Spleen (tissue), 11 donors: ENCODE measurements at regions not wholly inside any gene's neighbourhood (a gene's known extent, or its start where the extent isn't known, plus 50 kb on each side); places are given as distances from the start of the nearest gene placed in this dataset.

ENCODE experiments used
- DNase-seq: peaks from one replicate; pipeline ENCODE4 v3.0.0-alpha.2; 2020
- H3K27ac ChIP-seq, 8 donors: fragments of 200-600 bp; sonication (generic) in 7 of 8; 1 replicate in 4 of 8; 2 replicates in 4 of 8; pipeline versions ENCODE4 v1.5.0 to v1.8.0; 2016 to 2021; ENCODE audit warnings: inconsistent platforms in 4 of 8, mild to moderate bottlenecking in 4 of 8, moderate library complexity in 1 of 8
- H3K27me3 ChIP-seq, 7 donors: fragments of 200-600 bp; sonication (generic) in 6 of 7; replicated peaks in 1 of 7; 1 replicate in 4 of 7; 2 replicates in 3 of 7; pipeline versions ENCODE4 v1.5.0 to v1.8.0; 2016 to 2021; ENCODE audit warnings: inconsistent platforms in 3 of 7, mild to moderate bottlenecking in 1 of 7
- H3K36me3 ChIP-seq, 6 donors: fragments of 200-600 bp; sonication (generic) in 5 of 6; 1 replicate in 4 of 6; 2 replicates in 2 of 6; pipeline versions ENCODE4 v1.5.0 to v1.8.0; 2016 to 2021; ENCODE audit warnings: inconsistent platforms in 2 of 6
- H3K4me1 ChIP-seq, 6 donors: fragments of 200-600 bp; sonication (generic) in 5 of 6; 1 replicate in 3 of 6; 2 replicates in 3 of 6; pipeline versions ENCODE4 v1.5.0 to v1.8.0; 2016 to 2021; ENCODE audit warnings: inconsistent platforms in 3 of 6
- H3K4me3 ChIP-seq, 8 donors: fragments of 200-600 bp; sonication (generic) in 7 of 8; 1 replicate in 4 of 8; 2 replicates in 4 of 8; pipeline versions ENCODE4 v1.5.0 to v1.8.0; 2016 to 2021; ENCODE audit warnings: inconsistent platforms in 4 of 8, mild to moderate bottlenecking in 4 of 8, moderate library complexity in 2 of 8
- H3K9me3 ChIP-seq, 8 donors: fragments of 200-600 bp; sonication (generic) in 7 of 8; 1 replicate in 4 of 8; 2 replicates in 4 of 8; pipeline versions ENCODE4 v1.5.0 to v1.8.0; 2016 to 2021; ENCODE audit warnings: inconsistent platforms in 4 of 8
- POLR2A ChIP-seq, 3 donors: fragments of 450-650 bp; IDR thresholded peaks; one replicate each; pipeline ENCODE4 v1.5.1; 2017; ENCODE audit warnings: antibody characterized with exemption in 3 of 3, mild to moderate bottlenecking in 1 of 3
- POLR2AphosphoS5 ChIP-seq, 3 donors: sonication (generic); formaldehyde crosslinking; IDR thresholded peaks; one replicate each; pipeline ENCODE4 v1.5.1; 2017; ENCODE audit warnings: antibody characterized with exemption in 3 of 3
- WGBS, 5 donors: extraction: QIAGEN DNeasy Blood & Tissue Kit in 3 of 5; methylation state at CpG; one replicate each; pipeline versions ENCODE4 v1.1.5 to v1.1.7; 2013 to 2018; 5-methylcytosine and 5-hydroxymethylcytosine counted together
- intact Hi-C: fragments of 100-400 bp; cut with DNase I; formaldehyde crosslinking; loops from one replicate; pipeline ENCODE4 v1.15.0; 2023; ENCODE audit warnings: low total_unique reads
- TF ChIP-seq, protein P1 (sequence below), 11 experiments: fragments of 200-600 bp in 7 of 11; fragments of 450-650 bp in 4 of 11; sonication (generic) in 4 of 11; IDR thresholded peaks in 8 of 11; conservative IDR thresholded peaks in 3 of 11; 1 replicate in 7 of 11; 2 replicates in 4 of 11; pipeline versions ENCODE4 v1.4.0 to v1.8.0; 2016 to 2021; ENCODE audit warnings: antibody characterized with exemption in 11 of 11, inconsistent platforms in 4 of 11, mild to moderate bottlenecking in 1 of 11
- donor health status: healthy with polysubstance abuse.
- donor health status: DM: no; HTN: no; CAD: no; lungs with moderate emphysema.
- donor health status: DM: no; HTN: no; CAD: no.
- donor health status: Bipolar disorder and iron deficiency.
- donor health status: healthy.
- donor health status: DM: no; HTN: no; CAD: no.
- donor health status: DM: yes; HTN: yes; CAD: no.

GRCh38 chr10:36479073-36479472 lies 646.3 kb upstream of the ANKRD30A start:
- Histone ChIP-seq H3K36me3 (no peaks in the 10 kb centered on the region), H3K27me3 (no peaks in the 10 kb centered on the region), H3K4me3 (no peak overlapping the region), H3K4me1 (no peaks in the 10 kb centered on the region), H3K27ac (no peak overlapping the region), H3K9me3 (peaks cover 0 to 23% (median 13%) of the 10 kb centered on the region in 8 donors)
- no peak for DNase-seq
- TF ChIP-seq POLR2A (IDR thresholded peaks at IDR 0.05), result no peak
- TF ChIP-seq, protein P1, sequence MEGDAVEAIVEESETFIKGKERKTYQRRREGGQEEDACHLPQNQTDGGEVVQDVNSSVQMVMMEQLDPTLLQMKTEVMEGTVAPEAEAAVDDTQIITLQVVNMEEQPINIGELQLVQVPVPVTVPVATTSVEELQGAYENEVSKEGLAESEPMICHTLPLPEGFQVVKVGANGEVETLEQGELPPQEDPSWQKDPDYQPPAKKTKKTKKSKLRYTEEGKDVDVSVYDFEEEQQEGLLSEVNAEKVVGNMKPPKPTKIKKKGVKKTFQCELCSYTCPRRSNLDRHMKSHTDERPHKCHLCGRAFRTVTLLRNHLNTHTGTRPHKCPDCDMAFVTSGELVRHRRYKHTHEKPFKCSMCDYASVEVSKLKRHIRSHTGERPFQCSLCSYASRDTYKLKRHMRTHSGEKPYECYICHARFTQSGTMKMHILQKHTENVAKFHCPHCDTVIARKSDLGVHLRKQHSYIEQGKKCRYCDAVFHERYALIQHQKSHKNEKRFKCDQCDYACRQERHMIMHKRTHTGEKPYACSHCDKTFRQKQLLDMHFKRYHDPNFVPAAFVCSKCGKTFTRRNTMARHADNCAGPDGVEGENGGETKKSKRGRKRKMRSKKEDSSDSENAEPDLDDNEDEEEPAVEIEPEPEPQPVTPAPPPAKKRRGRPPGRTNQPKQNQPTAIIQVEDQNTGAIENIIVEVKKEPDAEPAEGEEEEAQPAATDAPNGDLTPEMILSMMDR (IDR thresholded peaks at IDR 0.05 in 8 of 11, conservative IDR thresholded peaks at IDR 0.05 in 3 of 11), result no peak
- no peak for TF ChIP-seq POLR2AphosphoS5 (IDR thresholded peaks at IDR 0.05)
- intact Hi-C loops, result no loop called here

GRCh38 chr10:36476399-36476798 lies 649.0 kb upstream of the ANKRD30A start:
- H3K36me3 ChIP-seq, result no peaks in the 10 kb centered on the region
- DNase-seq, result no peak
- intact Hi-C loops, result no loop called here
- H3K27me3 ChIP-seq, result no peaks in the 10 kb centered on the region
- TF ChIP-seq POLR2A (IDR thresholded peaks at IDR 0.05) (no peak), POLR2AphosphoS5 (IDR thresholded peaks at IDR 0.05) (no peak)
- TF ChIP-seq, protein P1 (IDR thresholded peaks at IDR 0.05 in 8 of 11, conservative IDR thresholded peaks at IDR 0.05 in 3 of 11), result no peak
- no peaks in the 10 kb centered on the region for H3K4me1 ChIP-seq
- no peak overlapping the region for H3K27ac ChIP-seq
- H3K9me3 ChIP-seq, result peaks cover 0 to 5% (median 1%) of the 10 kb centered on the region in 8 donors
- 88 to 97% (median 89%) methylated on average over 5 of the region's 5 CpGs for WGBS, 5 donors
- no peak overlapping the region for H3K4me3 ChIP-seq

DNA sequence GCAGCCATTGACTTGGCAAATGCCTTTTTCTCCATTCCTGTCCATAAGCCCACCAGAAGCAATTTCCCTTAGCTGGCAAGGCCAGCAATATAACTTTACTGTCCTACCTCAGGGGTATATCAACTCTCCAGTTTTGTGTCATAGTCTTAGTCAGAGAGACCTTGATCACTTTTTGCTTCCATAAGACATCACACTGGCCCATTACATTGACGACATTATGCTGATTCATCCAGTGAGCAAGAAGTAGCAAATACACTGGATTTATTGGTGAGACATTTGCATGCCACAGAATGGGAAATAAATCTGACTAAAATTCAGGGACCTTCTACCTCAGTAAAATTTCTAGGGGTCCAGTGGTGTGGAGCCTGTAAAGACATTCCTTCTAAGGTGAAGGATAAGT lies 649.7 kb upstream of the ANKRD30A start:
- intact Hi-C loops, result no loop called here
- no peak for DNase-seq
- no peaks in the 10 kb centered on the region for H3K27me3 ChIP-seq
- peaks cover 0 to 3% (median 0%) of the 10 kb centered on the region in 8 donors for H3K9me3 ChIP-seq
- TF ChIP-seq POLR2A (IDR thresholded peaks at IDR 0.05), result no peak
- TF ChIP-seq, protein P1 (IDR thresholded peaks at IDR 0.05 in 8 of 11, conservative IDR thresholded peaks at IDR 0.05 in 3 of 11), result no peak
- TF ChIP-seq POLR2AphosphoS5 (IDR thresholded peaks at IDR 0.05), result no peak
- no peak overlapping the region for H3K27ac ChIP-seq
- 84 to 92% (median 91%) methylated on average over 1 of the region's 1 CpG for WGBS, 5 donors
- H3K4me1 ChIP-seq, result no peaks in the 10 kb centered on the region
- no peaks in the 10 kb centered on the region for H3K36me3 ChIP-seq
- no peak overlapping the region for H3K4me3 ChIP-seq

DNA sequence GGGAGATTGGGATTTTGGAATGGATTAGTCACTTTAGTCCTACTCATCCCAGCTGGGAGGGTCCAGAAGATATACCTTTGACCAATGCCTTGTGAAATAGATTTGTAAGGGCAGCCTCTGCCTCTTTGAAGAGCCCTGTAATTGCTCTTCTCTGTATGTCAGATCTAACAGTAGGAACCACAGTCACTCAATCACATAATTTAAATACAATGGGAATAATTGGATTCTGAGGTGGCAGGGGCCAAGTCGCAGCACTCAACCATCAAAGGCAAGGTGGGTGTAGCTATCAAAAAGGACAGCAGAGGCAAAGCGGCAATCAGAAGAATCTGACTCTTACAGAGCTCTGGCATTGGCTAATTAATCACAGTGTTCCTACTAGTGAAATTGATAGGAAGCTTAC lies 650.9 kb upstream of the ANKRD30A start:
- intact Hi-C loops, result no loop called here
- Histone ChIP-seq H3K9me3 (peaks cover 0 to 3% (median 0%) of the 10 kb centered on the region in 8 donors), H3K27ac (no peak overlapping the region), H3K4me3 (no peak overlapping the region), H3K36me3 (no peaks in the 10 kb centered on the region), H3K4me1 (no peaks in the 10 kb centered on the region), H3K27me3 (no peaks in the 10 kb centered on the region)
- DNase-seq, result no peak
- WGBS, 5 donors, result 76 to 96% (median 83%) methylated on average over 2 of the region's 2 CpGs
- TF ChIP-seq, protein P1 (IDR thresholded peaks at IDR 0.05 in 8 of 11, conservative IDR thresholded peaks at IDR 0.05 in 3 of 11), result no peak
- TF ChIP-seq POLR2AphosphoS5 (IDR thresholded peaks at IDR 0.05) (no peak), POLR2A (IDR thresholded peaks at IDR 0.05) (no peak)
